HG03064 (cell line): ENCODE measurements at regions not wholly inside any gene's neighbourhood (a gene's known extent, or its start where the extent isn't known, plus 50 kb on each side); places are given as distances from the start of the nearest gene placed in this dataset.
"Not testable (repeated sequence)": the region's sequence is repeated elsewhere in the genome, so short reads cannot be mapped to it uniquely, and the experiment has no call there.

Experiments
- ATAC-seq: cut with Tn5 transposase; IDR thresholded peaks from one replicate; pipeline ENCODE4 v1.9.1; 2021; ENCODE audit warnings: low read depth; ENCODE audit not compliant: unreplicated experiment

DNA sequence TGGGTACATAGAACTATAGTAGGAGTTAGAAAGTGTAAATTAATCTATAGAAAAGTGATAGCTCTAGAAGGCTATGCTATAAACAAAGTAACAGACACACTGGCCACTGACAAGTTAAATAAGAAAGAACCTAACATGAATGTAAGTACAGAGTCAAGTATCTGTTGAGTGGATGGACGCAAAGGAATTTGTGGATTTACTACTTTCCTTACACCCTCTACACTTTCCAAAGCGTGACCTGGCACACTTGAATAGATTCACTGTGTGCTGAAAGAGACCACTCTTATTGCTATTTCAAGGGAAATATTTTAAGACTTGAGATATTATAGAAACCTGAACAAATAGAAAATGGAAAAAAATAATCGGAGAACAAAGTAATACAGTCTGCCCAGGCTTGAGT is 142.8 kb upstream of the SAMSN1 start:
- ATAC-seq, result no peak

DNA sequence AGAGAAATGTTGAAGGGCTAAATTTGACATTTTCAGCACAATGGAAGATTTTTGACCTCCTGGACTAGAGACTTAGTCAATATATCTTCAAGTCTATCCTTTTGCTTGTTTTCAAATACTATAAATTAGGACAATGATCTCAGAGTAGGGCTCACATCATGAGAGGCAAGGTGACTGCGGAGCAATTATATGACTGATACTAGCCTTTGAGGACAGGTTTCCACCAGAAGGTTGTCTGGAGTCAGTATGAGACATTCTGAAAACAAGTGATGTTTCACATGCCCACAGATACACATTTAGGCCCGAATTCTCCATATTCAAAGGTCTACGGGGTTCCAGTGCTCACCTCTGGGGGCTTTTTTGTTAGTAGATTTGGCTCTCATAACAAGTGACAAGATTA is 142.3 kb upstream of the SAMSN1 start:
- ATAC-seq, result no peak

DNA sequence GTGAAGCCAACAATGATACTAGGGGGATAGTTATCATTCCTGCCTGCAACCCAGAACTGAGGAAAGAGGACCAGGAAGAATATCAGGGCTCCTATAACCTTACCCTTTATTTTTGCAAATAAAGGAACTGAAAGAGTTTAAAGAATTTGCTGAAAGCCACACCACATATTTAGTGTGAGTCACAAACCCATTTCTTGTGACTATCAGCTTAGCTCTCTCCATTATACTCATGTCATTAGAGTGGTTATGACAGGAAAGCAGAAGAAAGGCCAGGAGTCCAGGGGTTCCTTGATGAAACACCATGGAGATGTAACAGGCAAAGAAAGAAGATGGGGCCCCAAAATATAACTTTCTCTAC is 141.1 kb upstream of the SAMSN1 start:
- peak; percentile 54 for ATAC-seq

DNA sequence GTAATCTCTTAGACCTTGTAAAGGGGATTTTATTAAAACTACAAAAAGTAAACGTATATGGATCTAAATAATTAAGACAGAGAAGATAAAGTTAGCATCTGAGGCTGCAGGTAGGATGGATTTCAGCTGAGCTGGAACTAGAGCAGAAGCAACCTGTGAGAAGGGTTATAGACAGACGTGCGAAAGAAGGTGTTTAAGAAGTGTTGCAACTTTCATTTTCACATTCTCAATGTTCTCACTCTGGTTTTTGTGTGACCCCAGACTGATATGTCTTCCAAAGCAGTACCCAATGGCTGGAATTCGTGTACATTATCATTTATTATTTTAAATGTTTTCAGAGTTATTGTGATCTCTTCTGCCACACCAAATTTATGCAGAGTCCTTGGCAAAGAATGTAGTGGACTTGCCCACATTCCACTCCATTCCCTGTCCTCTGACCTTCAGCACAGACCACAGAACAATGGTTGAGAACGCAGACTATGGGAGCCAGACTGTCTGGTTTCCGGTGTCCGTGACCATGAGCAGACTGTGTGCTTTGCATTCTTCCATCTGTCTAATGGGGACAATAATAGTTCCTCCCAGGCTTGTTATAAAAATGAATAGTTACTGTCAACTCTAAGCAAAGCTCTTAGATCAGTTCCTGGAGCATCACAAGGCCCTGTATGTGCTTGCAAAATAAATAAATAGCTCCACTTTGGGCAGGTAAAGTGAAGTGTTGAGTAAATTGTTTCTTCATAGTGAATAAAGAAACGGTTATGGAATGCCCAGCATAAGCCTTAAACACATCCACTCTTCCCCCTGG is 140.6 kb upstream of the SAMSN1 start:
- peak; percentile 50 for ATAC-seq

DNA sequence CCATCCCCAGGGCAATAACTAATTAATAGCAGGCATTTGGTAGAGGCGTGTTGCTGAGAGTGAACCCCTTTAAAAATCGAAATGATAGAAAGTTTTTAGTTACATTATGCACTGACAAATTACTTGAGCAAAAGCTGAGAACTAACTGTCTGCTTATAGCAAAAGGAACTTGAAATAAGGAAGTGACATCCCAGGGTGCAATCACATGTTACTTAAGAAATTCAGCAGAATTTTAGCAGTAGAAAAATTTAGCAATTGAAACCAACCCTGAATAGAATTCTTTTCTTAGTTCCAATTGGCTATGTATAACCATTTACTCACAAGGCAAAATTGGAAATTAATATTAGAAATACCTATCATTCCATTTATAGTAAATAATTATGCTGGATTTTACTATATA is 139.5 kb upstream of the SAMSN1 start:
- ATAC-seq, result no peak

DNA sequence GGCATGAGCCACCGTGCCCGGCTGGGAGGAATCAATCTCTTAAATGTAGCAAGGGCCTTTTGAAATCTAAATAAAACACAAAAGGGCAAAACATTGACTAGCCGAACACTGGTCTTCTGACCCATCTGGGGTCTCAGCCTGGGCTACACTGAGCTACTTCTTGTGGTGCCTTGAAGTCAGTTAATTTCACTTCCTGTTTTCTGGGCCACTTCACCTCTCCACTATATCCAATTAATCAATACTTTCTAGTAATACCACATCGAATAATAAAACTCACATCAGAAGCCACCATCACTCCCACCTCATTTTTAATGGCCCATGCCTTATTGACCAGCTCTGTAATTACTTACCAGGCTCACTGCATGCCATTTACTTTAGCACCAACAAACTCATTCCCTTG is 138.0 kb upstream of the SAMSN1 start:
- no peak for ATAC-seq

DNA sequence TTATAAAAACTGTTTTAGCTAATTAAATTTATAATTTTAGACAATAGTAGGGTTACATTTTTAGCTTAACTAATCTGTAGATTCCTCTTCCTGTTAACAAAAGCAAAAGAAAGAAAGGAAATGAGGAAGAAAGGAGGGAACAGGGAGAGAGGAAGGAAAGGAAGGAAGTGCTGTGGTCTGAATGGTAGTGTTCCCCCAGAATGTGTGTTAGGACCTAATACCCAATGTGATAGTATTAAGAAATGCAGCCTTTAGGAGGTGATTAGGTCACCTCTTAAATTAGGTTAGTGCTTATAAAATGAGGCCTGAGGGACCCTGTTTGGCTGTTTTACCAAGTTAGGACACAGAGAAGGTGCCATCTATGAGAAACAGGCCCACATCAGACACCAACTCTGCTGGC is 136.9 kb upstream of the SAMSN1 start:
- no peak for ATAC-seq

DNA sequence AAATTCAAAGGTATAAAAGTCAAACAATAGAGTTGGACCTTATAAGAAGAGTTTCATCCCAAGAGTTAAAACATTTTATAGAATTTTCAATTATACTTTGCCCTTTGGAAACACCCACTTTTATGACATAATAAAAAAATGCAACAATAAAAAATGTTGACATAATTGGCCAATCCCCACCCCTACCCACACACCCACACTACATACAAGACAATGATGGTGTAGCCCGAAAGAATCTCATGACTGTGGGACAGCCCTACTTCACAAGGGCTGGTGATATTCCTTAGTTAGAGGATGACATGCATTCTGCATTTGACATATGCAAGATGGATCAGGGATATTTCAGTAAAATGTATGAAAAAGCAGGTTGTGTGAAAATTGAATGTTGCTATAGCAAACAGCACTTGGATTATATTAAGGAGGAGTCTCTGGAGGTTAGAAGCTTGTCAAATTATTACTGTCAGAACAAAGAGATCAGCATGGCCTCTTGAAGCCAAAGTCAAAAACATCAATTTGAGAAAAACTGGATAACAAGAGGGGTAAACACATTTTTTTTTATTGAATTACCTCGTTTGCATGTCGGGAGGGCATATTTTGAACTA is 133.0 kb upstream of the SAMSN1 start:
- no peak for ATAC-seq

DNA sequence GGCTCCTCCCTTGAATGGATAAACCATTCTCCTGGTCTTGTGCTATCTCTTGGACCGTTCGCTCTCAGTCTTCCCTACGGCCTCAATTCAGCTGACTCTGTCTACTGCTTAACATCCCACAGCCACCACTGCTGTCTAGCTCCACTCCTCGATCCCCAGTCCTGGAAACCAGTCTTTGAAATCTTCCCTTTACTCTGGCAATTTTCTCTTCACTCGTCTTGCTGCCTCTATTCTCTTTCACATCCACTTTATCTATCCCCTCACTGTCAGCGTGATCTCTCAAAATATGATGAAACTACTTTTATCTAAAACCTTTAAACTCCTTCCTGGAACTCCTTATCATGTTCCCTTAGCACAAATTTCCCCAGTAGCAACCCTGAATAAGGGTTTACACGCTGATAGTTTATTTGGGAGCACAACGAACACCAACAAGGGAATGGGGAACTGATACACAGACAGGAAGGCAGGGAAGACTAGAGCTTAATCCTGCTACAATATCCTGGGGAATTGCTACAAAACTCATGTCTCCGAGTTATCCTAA is 131.6 kb upstream of the SAMSN1 start:
- no peak for ATAC-seq

DNA sequence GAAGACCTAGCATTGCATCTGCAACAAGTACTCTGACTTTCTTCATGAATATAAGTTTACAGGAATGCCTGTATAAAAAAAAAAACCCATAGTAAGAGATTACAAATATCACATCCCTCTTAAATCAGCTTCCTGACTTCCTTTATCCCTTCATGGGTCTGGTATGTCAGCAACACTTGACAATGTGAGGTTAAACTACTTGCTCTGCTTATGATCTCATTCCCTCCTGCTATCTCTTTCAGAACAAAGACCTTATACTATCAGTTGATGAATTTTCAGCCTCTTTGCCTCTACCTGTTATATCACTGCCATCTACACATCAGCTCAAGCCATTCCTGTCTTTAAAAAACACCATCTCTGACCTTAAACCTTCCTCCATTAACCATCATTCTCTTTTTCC is 130.9 kb upstream of the SAMSN1 start:
- no peak for ATAC-seq

DNA sequence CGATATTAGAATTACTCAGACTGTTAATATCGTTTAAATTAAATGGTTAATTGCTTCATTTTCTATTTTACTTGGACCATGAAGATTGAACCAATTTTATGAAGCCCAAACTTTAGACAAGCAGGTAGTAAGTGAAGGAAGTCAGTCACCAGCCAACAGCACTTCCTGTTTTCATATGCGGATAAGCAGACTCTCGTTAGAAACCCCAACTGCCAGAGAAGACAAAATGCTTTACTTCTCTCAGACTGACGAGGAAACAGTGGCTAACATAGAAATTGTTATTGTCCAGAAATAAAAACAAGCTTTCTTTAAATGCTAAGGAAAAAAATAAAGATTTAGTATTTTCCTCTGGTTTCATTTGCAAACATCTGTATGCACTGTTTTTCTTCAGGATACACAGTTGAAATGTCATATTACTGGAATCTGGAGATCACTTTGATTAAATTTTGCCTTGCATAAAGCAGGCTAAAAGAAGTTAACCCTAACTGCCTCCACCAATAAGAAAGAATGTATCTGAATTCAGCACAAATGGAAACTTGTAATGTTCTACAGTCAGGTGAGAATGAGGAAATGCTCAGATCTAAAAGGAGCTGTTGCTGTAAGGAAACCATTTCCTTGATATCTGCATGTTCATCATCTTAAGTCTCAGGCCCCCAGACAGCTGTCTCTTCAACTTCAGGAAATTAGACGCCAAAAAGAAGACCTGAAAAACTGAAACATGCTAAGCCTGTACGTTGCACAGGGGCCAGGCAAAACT is 129.8 kb upstream of the SAMSN1 start:
- ATAC-seq, result no peak

DNA sequence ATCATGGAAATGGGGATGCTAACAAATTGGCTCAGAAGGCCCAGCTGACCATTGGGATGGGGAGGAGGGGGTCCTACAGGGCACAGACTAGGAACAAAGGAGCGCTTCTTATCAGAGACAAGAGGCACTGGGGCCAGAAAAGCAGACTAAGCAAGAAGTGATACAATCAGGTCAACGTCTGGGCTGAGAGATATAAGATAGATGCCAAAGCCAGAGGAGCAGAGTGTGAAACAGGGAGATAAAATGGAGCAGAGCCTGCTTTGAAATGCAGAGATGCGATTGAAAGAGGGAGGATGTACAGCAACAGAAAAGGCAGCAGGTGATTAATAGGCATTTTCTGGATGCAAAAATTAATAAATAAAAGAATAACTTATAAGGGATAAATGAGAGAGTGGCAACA is 127.5 kb upstream of the SAMSN1 start:
- no peak for ATAC-seq

DNA sequence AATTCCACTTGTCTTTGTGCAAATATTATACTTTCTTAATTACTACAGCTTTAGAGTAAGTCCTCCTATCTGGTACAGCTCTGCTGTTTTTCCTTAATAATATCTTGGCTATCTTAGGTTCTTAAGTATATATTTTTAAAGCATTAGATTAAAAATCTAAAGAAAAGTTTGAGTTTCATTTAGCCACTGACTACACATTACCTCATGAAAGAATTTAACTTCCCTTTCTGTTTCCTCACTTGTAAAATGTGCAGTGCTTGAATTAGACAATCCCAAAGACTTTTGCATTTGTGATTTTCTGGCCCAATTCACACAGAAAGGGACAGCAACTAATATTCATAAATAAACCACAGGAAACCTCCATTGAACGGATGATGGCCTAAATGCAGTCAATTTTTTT is 126.4 kb upstream of the SAMSN1 start:
- ATAC-seq, result no peak

DNA sequence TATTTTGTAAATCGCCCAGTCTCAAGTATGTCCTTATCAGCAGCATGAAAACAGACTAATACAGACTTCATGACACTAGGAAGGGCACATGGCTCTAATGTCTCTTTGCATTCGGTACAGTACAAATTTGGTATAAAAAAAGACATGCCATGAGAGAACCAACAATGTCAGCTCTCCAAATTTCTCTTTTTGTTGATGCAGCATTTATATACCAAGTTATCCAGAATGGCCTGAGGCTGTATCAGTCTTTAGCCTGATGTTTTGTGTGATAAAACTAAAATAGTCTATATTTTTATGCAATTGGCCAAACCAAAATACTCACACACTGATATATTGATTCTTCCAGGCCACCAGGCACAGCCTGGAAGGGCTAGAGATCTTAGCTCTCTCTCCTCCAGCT is 124.3 kb upstream of the SAMSN1 start:
- no peak for ATAC-seq

DNA sequence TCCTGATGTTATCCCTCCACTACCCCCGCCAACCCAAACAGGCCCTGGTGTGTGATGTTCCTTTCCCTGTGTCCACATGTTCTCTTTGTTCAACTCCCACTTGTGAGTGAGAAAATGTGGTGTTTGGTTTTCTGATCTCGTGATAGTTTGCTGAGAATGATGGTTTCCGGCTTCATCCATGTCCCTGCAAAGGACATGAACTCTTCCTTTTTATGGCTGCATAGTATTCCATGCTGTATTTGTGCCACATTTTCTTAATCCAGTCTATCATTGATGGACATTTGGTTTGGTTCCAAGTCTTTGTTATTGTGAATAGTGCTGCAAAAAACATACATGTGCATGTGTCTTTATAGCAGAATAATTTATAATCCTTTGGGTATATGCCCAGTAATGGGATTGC is 123.0 kb upstream of the SAMSN1 start:
- ATAC-seq, result not testable (repeated sequence)

DNA sequence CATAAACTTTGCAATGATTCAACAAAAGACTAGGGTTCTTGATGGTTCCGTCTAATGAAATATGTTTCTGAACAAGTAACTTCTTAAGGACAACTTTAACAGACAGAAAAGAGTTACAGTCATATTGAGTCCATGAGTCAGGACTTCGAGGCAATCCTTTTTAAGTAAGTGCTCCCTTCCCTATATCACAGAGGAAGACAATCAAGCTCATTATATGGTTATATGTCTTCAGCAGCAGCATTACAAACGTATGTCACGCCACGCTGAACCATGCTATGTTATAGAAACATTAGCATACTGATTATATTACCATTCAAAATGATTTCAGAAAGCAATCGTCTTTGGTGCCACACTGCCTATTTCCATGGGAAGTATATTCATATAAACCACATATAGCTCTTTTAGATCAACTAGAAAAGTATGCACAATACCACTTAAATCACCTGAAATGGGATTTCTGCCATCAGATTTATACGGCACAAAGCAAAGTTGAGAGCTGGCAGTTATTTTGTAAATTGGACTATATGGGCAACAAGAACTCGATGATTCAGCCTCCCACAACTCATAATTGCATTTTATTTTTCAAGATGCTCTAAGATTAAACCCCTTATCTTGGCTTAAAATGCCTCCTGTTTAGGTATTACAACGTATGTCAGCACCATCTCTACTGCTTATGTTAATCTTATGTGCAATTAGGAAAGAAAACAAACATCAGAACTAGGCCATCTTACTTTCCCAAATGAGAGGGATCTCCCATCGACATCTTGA is 111.3 kb upstream of the SAMSN1 start:
- no peak for ATAC-seq

DNA sequence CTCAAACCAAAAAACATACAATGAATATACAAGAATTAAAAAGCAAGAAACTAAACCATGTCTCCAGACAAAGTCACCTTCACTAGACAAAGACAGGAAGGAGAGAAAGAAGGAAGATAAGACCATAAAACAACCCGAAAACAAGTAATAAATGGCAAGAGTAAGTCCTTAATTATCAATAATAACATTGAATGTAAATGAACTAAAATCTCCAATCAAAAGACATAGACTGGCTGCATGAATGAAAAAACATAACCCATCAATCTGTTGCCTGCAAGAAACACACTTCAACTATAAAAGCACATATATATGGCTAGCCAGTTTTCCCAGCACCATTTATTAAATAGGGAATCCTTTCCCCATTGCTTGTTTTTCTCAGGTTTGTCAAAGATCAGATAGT is 100.8 kb upstream of the SAMSN1 start:
- no peak for ATAC-seq

DNA sequence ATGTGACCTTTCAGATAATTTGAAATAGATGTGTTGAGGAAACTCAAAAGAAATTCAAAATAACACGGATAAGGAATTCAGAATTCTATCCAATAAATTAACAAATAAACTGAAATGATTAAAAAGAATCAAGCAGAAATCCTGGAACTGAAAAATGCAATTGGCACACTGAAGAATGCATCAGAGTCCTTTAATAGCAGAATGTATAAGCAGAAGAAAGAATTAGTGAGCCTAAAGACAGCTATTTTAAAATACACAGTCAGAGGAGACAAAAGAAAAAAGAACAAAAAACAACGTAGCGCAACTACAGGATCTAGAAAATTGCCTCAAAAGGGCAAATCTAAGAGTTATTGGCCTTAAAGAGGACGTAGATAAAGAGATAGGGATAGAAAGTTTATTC is 99.6 kb upstream of the SAMSN1 start:
- ATAC-seq, result no peak

DNA sequence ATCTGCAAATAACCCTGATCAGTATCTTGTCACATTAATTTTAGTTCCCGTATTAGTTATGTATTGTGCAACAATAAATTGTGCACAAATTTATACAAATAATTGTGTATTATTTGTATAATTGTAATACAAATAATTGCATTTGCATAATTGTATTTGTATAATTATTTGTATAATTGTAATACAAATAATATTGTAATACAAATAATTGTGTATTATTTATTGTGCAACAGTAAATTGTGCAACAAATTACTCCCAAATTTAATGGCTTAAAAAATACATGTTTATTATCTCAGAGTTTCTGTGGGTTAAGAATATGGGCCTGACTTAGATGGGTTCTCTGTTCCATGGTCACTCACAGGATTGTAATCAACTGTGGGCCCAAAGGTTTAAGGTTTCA is 86.2 kb upstream of the SAMSN1 start:
- no peak for ATAC-seq

DNA sequence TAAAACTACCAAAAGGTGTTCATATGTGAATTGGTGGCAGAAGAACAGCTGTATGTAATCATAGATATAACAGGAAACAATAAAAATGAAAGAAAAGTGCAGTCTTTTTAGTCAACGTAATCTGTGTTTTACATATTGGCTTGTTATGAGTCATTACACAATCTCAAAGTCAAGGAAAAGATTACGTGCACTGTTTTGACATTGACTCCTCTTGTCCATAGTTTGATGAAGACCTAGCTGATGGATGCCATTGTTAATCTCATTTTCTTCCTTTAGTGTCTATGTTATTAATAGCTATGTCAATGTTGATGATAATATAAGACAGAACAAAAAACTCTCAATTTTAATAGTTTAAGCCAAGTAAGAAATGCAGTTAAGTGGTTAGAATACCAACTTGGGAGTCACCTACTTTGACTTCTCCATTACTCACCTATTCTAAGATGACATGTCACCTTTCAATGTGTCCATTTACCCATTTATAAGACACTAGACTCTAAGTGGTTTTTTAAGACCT is 84.5 kb upstream of the SAMSN1 start:
- no peak for ATAC-seq

DNA sequence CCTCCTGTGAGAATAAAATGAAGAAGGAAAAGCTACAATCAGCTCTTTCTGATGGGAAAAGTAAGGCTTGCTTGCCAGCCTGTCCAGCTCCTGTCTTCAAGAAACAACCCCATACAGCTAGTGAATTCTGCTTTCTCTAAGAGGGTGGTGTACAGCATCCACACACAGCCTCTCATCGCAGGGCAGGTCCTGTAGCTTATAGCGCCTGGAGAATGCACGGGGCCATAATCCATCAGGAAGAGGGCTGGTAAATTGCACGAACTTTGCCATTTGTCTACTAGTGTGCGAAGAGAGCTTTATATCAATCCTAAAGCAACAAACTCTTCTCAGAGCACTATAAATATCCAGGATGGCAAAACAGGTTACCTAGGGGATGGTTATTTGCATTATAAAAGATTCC is 83.3 kb upstream of the SAMSN1 start:
- no peak for ATAC-seq
